ENCODE measurements at regions not wholly inside any gene's neighbourhood (a gene's known extent, or its start where the extent isn't known, plus 50 kb on each side); places are given as distances from the start of the nearest gene placed in this dataset.
A peak's percentile ranks its signal among the peaks of the same experiment; 100 is the strongest.

DNA sequence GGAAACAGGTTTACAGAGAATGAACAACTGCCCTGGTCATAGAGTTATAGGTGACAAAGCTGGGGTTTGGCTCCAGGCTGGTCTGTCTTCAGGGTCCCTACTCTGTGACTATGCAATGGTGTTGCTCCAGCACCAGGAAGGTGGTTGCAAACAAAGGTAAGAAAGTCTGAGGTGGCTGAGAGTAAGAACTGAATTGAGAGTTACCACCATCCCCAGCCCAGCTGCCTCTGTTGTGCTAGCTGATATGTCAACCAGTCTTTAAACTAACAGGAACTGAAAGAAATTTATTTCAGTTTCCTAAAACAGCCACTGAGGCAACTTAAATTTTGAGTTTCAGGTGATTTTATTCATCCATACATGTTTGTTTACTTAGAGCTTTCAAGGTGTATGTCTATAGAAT lies 111.0 kb upstream of the LRIG3 start:
- no peaks in the 10 kb centered on the region for H3K36me3 ChIP-seq
- DNase-seq, result no peak
- no peaks in the 10 kb centered on the region for H3K4me1 ChIP-seq
- H3K9me3 ChIP-seq, result no peaks in the 10 kb centered on the region
- H3K27me3 ChIP-seq, result no peaks in the 10 kb centered on the region
- no peak overlapping the region for H3K4me3 ChIP-seq
- H3K27ac ChIP-seq, result no peak overlapping the region
- no peak for TF ChIP-seq POLR2A (IDR thresholded peaks at IDR 0.05)

DNA sequence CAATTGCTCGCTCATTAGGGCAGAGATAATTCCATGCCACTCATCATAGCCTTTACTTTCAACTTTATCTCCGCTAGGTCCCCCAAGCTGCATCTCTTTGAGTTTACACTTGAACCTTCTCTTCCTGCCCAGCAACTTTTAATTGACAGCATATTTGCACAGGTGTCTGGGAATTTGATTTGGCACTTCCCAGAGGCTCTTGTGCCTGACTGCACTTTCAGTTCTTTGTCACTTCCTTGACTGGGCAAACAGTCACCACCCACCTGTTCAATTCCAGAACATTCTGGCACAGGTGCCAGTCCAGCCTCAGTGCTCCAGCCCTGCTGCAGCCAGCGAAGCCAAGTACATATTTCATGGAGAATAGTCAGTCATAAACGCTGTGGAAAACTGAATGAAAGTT lies 110.1 kb upstream of the LRIG3 start:
- Histone ChIP-seq H3K27ac (no peak overlapping the region), H3K4me3 (no peak overlapping the region), H3K4me1 (no peaks in the 10 kb centered on the region), H3K9me3 (no peaks in the 10 kb centered on the region), H3K27me3 (no peaks in the 10 kb centered on the region), H3K36me3 (no peaks in the 10 kb centered on the region)
- DNase-seq, result peak in 1 of 3 donors; percentile 49
- no peak for TF ChIP-seq POLR2A (IDR thresholded peaks at IDR 0.05)
- TF ChIP-seq, protein P1, sequence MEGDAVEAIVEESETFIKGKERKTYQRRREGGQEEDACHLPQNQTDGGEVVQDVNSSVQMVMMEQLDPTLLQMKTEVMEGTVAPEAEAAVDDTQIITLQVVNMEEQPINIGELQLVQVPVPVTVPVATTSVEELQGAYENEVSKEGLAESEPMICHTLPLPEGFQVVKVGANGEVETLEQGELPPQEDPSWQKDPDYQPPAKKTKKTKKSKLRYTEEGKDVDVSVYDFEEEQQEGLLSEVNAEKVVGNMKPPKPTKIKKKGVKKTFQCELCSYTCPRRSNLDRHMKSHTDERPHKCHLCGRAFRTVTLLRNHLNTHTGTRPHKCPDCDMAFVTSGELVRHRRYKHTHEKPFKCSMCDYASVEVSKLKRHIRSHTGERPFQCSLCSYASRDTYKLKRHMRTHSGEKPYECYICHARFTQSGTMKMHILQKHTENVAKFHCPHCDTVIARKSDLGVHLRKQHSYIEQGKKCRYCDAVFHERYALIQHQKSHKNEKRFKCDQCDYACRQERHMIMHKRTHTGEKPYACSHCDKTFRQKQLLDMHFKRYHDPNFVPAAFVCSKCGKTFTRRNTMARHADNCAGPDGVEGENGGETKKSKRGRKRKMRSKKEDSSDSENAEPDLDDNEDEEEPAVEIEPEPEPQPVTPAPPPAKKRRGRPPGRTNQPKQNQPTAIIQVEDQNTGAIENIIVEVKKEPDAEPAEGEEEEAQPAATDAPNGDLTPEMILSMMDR (IDR thresholded peaks at IDR 0.05), result no peak

GRCh38 chr12:59027199-59027598 lies 106.9 kb upstream of the LRIG3 start:
- TF ChIP-seq, protein P1 (IDR thresholded peaks at IDR 0.05), result no peak
- no peak for TF ChIP-seq POLR2A (IDR thresholded peaks at IDR 0.05)
- H3K27me3 ChIP-seq, result no peaks in the 10 kb centered on the region
- no peaks in the 10 kb centered on the region for H3K4me1 ChIP-seq
- no peaks in the 10 kb centered on the region for H3K36me3 ChIP-seq
- no peaks in the 10 kb centered on the region for H3K9me3 ChIP-seq
- no peak overlapping the region for H3K4me3 ChIP-seq
- no peak for DNase-seq
- no peak overlapping the region for H3K27ac ChIP-seq

GRCh38 chr12:59023861-59024424 lies 103.6 kb upstream of the LRIG3 start:
- DNase-seq, result no peak
- Histone ChIP-seq H3K9me3 (no peaks in the 10 kb centered on the region), H3K4me1 (no peaks in the 10 kb centered on the region), H3K36me3 (no peaks in the 10 kb centered on the region), H3K4me3 (no peak overlapping the region), H3K27ac (no peak overlapping the region), H3K27me3 (no peaks in the 10 kb centered on the region)
- TF ChIP-seq POLR2A (IDR thresholded peaks at IDR 0.05), result no peak
- TF ChIP-seq, protein P1 (IDR thresholded peaks at IDR 0.05), result no peak

GRCh38 chr12:59020073-59020946 lies 100.0 kb upstream of the LRIG3 start:
- Histone ChIP-seq H3K27ac (no peak overlapping the region), H3K4me1 (no peaks in the 10 kb centered on the region), H3K9me3 (no peaks in the 10 kb centered on the region), H3K4me3 (no peak overlapping the region), H3K27me3 (no peaks in the 10 kb centered on the region), H3K36me3 (no peaks in the 10 kb centered on the region)
- TF ChIP-seq, protein P1 (IDR thresholded peaks at IDR 0.05), result no peak
- TF ChIP-seq POLR2A (IDR thresholded peaks at IDR 0.05), result no peak
- DNase-seq, result no peak

DNA sequence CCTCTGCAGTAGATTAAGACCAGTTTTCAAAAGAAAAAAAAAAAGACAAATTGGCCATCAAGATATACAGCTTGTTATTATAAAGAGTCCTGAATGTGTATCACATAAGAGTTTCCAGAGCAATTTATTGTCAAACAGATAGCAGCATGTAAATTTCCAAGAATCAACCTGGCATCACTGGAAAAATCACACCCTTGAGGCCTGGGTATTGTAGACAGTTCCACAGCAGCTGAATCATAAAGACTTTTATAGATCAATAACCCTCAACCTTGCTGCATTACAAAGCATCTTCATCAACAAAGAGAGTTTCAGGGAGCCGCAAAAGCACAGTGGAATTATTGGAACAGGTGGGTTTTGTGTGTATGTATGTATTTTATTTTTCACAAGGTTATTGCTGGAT lies 94.6 kb upstream of the LRIG3 start:
- TF ChIP-seq POLR2A (IDR thresholded peaks at IDR 0.05), result no peak
- TF ChIP-seq, protein P1 (IDR thresholded peaks at IDR 0.05), result no peak
- no peaks in the 10 kb centered on the region for H3K4me1 ChIP-seq
- no peak overlapping the region for H3K27ac ChIP-seq

More for the DNA sequence above, 94.6 kb upstream of the LRIG3 start:
- Histone ChIP-seq H3K36me3 (no peaks in the 10 kb centered on the region), H3K4me3 (no peak overlapping the region), H3K9me3 (no peaks in the 10 kb centered on the region), H3K27me3 (no peaks in the 10 kb centered on the region)
- no peak for DNase-seq

All from Peyer's patch (tissue), 4 donors.